SU-DHL-6 (cell line): ENCODE measurements at regions not wholly inside any gene's neighbourhood (a gene's known extent, or its start where the extent isn't known, plus 50 kb on each side); places are given as distances from the start of the nearest gene placed in this dataset.

Experiments used
- H2AFZ ChIP-seq: fragments of 200-600 bp; sonication (generic); 2 replicates; pipeline ENCODE4 v1.6.1; 2014; ENCODE audit warnings: low read depth, mild to moderate bottlenecking, moderate library complexity, mixed read lengths, antibody characterized with exemption, low read length; ENCODE audit not compliant: severe bottlenecking
- H3F3A ChIP-seq: fragments of 200-600 bp; shearing (Covaris generic); 2 replicates; pipeline ENCODE4 v1.6.0; 2016; ENCODE audit warnings: antibody characterized with exemption, mild to moderate bottlenecking; ENCODE audit not compliant: insufficient read depth
- H3K27ac ChIP-seq: fragments of 200-600 bp; sonication (generic); 2 replicates; pipeline ENCODE4 v1.5.1; 2016; ENCODE audit warnings: low read depth, mild to moderate bottlenecking, low read length, moderate library complexity, mixed read lengths
- H3K27me3 ChIP-seq: fragments of 200-600 bp; sonication (generic), shearing (Covaris generic); 2 replicates; pipeline ENCODE4 v1.6.0; 2014; ENCODE audit warnings: mild to moderate bottlenecking, low read length
- H3K36me3 ChIP-seq: fragments of 200-600 bp; sonication (generic); 2 replicates; pipeline ENCODE4 v1.6.1; 2014; ENCODE audit warnings: mild to moderate bottlenecking, low read length, mixed read lengths
- H3K4me2 ChIP-seq: fragments of 300-600, 200-600 bp; shearing (Covaris generic), sonication (generic); 2 replicates; pipeline ENCODE4 v1.6.0; 2014; ENCODE audit warnings: low read length, low read depth, mild to moderate bottlenecking; ENCODE audit not compliant: poor library complexity, severe bottlenecking
- H3K4me3 ChIP-seq: fragments of 200-600 bp; sonication (generic); 2 replicates; pipeline ENCODE4 v1.5.1; 2014; ENCODE audit warnings: antibody characterized with exemption, low read length, mild to moderate bottlenecking, mixed read lengths; ENCODE audit not compliant: insufficient read depth, poor library complexity, severe bottlenecking
- H3K79me2 ChIP-seq: fragments of 200-600 bp; sonication (generic); 2 replicates; pipeline ENCODE4 v1.6.1; 2014; ENCODE audit warnings: mild to moderate bottlenecking, low read length, moderate library complexity; ENCODE audit not compliant: insufficient read depth
- H3K9ac ChIP-seq: fragments of 200-600 bp; sonication (generic); 2 replicates; pipeline ENCODE4 v1.7.0; 2014; ENCODE audit warnings: mild to moderate bottlenecking, low read length
- H3K9me2 ChIP-seq: fragments of 200-600 bp; sonication (generic); replicated peaks from 2 replicates; pipeline ENCODE4 v1.6.1; 2014; ENCODE audit warnings: low read length; ENCODE audit not compliant: insufficient read depth
- H3K9me3 ChIP-seq: fragments of 200-600 bp; sonication (generic); 2 replicates; pipeline ENCODE4 v1.6.1; 2014; ENCODE audit warnings: low read length, mixed read lengths; ENCODE audit not compliant: insufficient read depth
- H4K20me1 ChIP-seq: fragments of 200-600 bp; sonication (generic); 2 replicates; pipeline ENCODE4 v1.6.1; 2014; ENCODE audit warnings: low read depth, mild to moderate bottlenecking, antibody characterized with exemption, low read length, moderate library complexity, mixed read lengths
- EZH2phosphoT487 ChIP-seq: fragments of 200-600 bp; sonication (generic), shearing (Covaris generic); conservative IDR thresholded peaks from 2 replicates; pipeline ENCODE4 v1.6.1; 2018; ENCODE audit warnings: mild to moderate bottlenecking, antibody characterized with exemption, low read length, moderate library complexity, mixed read lengths
- TF ChIP-seq, protein P1 (sequence below): fragments of 200-600 bp; sonication (generic); IDR thresholded peaks from one replicate; pipeline ENCODE4 v1.5.1; 2017; ENCODE audit warnings: antibody characterized with exemption, mild to moderate bottlenecking, low read length, moderate library complexity; ENCODE audit not compliant: insufficient read depth, poor library complexity, severe bottlenecking

DNA sequence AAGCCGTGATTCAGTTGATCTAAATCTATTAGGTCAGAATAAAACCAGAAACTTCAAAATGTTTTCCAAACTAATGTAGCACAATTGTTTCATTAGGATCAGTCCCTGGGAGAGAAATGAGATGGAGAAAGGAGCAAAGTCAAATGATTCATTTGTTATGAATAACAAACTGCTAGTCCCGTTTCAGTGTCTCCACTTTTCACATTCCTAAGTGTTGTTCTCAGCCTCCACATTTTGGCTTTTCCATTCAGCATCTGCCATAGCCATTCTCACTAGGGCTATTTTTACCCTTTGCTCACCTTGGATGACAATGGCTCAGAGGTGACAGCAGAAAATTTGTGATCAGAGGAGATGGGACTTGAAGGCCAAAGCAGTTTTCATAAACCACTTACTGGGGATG, 314.1 kb upstream of the KIF2A start:
- TF ChIP-seq, protein P1, sequence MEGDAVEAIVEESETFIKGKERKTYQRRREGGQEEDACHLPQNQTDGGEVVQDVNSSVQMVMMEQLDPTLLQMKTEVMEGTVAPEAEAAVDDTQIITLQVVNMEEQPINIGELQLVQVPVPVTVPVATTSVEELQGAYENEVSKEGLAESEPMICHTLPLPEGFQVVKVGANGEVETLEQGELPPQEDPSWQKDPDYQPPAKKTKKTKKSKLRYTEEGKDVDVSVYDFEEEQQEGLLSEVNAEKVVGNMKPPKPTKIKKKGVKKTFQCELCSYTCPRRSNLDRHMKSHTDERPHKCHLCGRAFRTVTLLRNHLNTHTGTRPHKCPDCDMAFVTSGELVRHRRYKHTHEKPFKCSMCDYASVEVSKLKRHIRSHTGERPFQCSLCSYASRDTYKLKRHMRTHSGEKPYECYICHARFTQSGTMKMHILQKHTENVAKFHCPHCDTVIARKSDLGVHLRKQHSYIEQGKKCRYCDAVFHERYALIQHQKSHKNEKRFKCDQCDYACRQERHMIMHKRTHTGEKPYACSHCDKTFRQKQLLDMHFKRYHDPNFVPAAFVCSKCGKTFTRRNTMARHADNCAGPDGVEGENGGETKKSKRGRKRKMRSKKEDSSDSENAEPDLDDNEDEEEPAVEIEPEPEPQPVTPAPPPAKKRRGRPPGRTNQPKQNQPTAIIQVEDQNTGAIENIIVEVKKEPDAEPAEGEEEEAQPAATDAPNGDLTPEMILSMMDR = no peak
- no peak for TF ChIP-seq EZH2phosphoT487
- Histone ChIP-seq H3K4me3 (no peak overlapping the region), H3K9me3 (no peaks in the 10 kb centered on the region), H3K36me3 (no peaks in the 10 kb centered on the region), H3K4me2 (no peak overlapping the region), H3K27ac (no peak overlapping the region), H3K9ac (no peak overlapping the region), H4K20me1 (no peaks in the 10 kb centered on the region), H3K27me3 (no peaks in the 10 kb centered on the region), H3K79me2 (no peaks in the 10 kb centered on the region), H2AFZ (no peak overlapping the region), H3K9me2 (no peaks in the 10 kb centered on the region), H3F3A (no peaks in the 10 kb centered on the region)

DNA sequence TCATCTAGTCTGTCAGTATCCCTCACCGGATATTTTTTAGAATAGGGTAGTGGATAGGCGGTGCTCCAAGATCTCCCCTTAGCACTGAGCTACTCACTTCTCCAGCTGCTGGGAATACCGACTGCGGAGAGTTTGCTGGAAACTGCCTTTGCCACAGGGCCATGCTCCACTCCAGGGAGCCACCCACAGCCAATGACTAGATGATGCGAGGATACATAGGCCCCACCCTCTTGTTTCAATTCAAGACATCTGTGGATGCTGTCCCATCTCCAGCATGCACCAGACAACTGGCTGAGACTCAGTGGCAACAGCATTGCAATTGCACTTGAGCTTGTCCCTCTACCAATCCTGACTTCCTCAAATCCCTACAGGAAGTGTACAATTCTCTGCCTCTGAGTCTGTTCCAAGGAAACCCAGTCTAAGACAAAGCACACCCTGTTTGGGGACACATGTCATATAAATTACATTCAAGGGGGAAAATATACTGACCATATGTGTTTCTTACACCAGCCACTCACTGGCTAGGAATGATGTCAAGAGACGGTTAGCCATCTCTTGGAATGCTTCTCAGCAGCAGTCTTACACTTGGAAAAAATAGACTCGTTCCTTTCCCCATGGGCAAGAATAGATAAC, 312.6 kb upstream of the KIF2A start:
- Histone ChIP-seq H3K9ac (no peak overlapping the region), H3F3A (no peaks in the 10 kb centered on the region), H2AFZ (no peak overlapping the region), H3K27ac (no peak overlapping the region), H3K9me2 (no peaks in the 10 kb centered on the region), H3K27me3 (no peaks in the 10 kb centered on the region), H4K20me1 (no peaks in the 10 kb centered on the region), H3K79me2 (no peaks in the 10 kb centered on the region), H3K4me3 (no peak overlapping the region), H3K9me3 (no peaks in the 10 kb centered on the region), H3K36me3 (no peaks in the 10 kb centered on the region), H3K4me2 (no peak overlapping the region)
- TF ChIP-seq, protein P1 = no peak
- TF ChIP-seq EZH2phosphoT487 = no peak

DNA sequence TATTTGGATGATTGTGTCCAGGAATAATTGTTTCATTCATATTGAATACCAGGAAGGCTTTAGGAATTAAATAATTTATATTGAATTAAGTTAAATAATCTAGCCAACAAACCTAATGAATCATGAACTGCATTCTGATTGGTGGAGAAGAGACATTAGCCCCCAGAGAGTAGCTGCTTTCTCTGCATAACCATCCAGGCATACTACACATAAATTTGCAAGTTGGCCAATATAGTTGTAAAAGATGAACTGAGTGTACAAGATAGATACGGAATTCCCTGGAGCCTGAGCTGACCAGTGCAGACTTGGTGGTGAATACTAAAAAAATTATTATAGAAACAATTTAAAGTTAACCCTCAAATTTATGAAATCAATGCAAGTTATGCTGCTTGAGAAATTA, 311.8 kb upstream of the KIF2A start:
- no peaks in the 10 kb centered on the region for H3K27me3 ChIP-seq

More for the DNA sequence above, 311.8 kb upstream of the KIF2A start:
- no peaks in the 10 kb centered on the region for H4K20me1 ChIP-seq
- no peaks in the 10 kb centered on the region for H3K36me3 ChIP-seq
- no peaks in the 10 kb centered on the region for H3K9me3 ChIP-seq
- H3K4me2 ChIP-seq = no peak overlapping the region
- no peaks in the 10 kb centered on the region for H3F3A ChIP-seq
- H2AFZ ChIP-seq = no peak overlapping the region
- no peaks in the 10 kb centered on the region for H3K9me2 ChIP-seq
- H3K9ac ChIP-seq = no peak overlapping the region
- H3K79me2 ChIP-seq = no peaks in the 10 kb centered on the region
- H3K4me3 ChIP-seq = no peak overlapping the region
- H3K27ac ChIP-seq = no peak overlapping the region
- TF ChIP-seq, protein P1 = no peak
- TF ChIP-seq EZH2phosphoT487 = no peak
